Subcutaneous abdominal adipose tissue (tissue), 5 donors: ENCODE measurements at regions not wholly inside any gene's neighbourhood (a gene's known extent, or its start where the extent isn't known, plus 50 kb on each side); places are given as distances from the start of the nearest gene placed in this dataset.

Experiments
- H3K27ac ChIP-seq: one replicate; pipeline ENCODE4 v1.7.0; 2013; ENCODE audit warnings: low read depth, mild to moderate bottlenecking, inconsistent platforms, low read length, moderate library complexity
- H3K27me3 ChIP-seq, 5 donors: one replicate each; pipeline ENCODE4 v1.7.0; 2013; ENCODE audit warnings: low read length in 5 of 5, inconsistent platforms in 1 of 5; ENCODE audit not compliant: control insufficient read depth in 5 of 5, insufficient read depth in 4 of 5
- H3K36me3 ChIP-seq, 5 donors: one replicate each; pipeline ENCODE4 v1.7.0; 2013; ENCODE audit warnings: low read length in 5 of 5; ENCODE audit not compliant: control insufficient read depth in 5 of 5, insufficient read depth in 5 of 5
- H3K4me1 ChIP-seq, 5 donors: one replicate each; pipeline ENCODE4 v1.7.0; 2013; ENCODE audit warnings: low read length in 5 of 5, mild to moderate bottlenecking in 3 of 5, moderate library complexity in 1 of 5; ENCODE audit not compliant: control insufficient read depth in 5 of 5, insufficient read depth in 5 of 5
- H3K4me3 ChIP-seq, 5 donors: one replicate each; pipeline ENCODE4 v1.7.0; 2013; ENCODE audit warnings: low read length in 5 of 5, low read depth in 1 of 5
- H3K9ac ChIP-seq, 5 donors: one replicate each; pipeline ENCODE4 v1.7.0; 2013; ENCODE audit warnings: low read length in 5 of 5, mild to moderate bottlenecking in 4 of 5, moderate library complexity in 3 of 5
- H3K9me3 ChIP-seq, 5 donors: one replicate each; pipeline ENCODE4 v1.7.0; 2013; ENCODE audit warnings: low read length in 5 of 5; ENCODE audit not compliant: control insufficient read depth in 5 of 5
- donor health status: healthy.
- donor health status: healthy.
- donor health status: healthy.
- donor health status: healthy.
- donor health status: healthy.

DNA sequence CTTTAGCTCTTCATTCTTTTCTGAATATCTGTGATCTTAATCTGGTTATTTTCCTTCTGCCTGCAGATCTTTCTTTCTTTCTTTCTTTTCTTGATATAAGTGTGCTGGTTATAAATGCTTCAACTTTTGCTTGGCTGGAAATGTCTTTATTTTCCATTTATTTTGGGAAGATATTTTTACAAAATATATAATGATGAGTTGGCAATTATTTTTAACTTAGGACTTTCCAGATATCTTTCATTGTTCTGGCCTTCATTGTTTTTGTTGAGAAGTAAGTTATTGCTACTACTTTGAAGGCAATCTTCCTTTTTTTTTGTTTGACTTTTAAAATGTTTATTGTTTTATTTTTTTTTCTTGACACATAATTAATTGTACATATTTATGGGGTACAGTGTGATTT, 75.3 kb downstream of the ZNF503 start:
- no peak overlapping the region for H3K27ac ChIP-seq
- no peaks in the 10 kb centered on the region for H3K4me1 ChIP-seq
- peaks cover 0 to 8% (median 0%) of the 10 kb centered on the region in 5 donors for H3K9me3 ChIP-seq
- no peak overlapping the region for H3K4me3 ChIP-seq
- H3K36me3 ChIP-seq, result no peaks in the 10 kb centered on the region
- no peak overlapping the region for H3K9ac ChIP-seq
- H3K27me3 ChIP-seq, result no peaks in the 10 kb centered on the region

DNA sequence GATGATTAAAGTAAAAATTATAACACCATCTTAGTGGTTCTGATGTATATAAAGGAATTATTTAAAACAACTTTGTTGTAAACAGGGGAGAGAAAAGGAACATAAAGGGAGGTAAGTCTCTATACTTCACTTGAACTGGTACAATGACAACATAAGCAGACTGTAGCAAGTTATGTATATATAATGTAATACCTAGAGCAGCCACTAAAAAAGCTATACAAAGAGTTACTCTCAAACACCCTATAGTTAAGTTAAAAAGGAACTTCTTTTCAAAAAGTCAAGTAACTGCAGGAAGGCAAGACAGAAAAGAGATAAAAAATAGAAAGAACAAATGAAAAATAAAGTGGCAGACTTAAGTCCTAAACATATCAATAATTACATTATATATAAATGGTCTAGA, 82.3 kb downstream of the ZNF503 start:
- Histone ChIP-seq H3K4me1 (no peaks in the 10 kb centered on the region), H3K27ac (no peak overlapping the region), H3K4me3 (no peak overlapping the region), H3K27me3 (no peaks in the 10 kb centered on the region), H3K9me3 (peaks cover 2 to 31% (median 19%) of the 10 kb centered on the region in 5 donors), H3K36me3 (no peaks in the 10 kb centered on the region), H3K9ac (no peak overlapping the region)

DNA sequence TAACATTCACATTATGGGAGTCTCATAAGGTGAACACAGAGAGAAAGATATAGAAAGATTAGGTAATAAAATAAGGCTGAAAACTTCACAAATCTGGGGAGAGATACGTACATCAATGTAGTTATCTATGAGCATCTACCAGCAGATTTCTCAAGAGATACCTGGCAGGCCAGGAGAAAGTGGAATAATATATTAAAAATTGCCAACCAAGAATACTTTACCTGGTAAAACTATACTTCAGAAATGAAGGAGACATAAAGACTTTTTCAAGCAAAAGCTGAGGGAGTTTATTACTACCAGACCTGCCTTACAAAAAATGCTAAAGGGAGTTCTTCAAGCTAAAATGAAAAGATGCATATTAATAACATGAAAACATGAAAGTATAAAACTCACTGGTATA, 78.8 kb upstream of the COMTD1 start:
- Histone ChIP-seq H3K27ac (no peak overlapping the region), H3K9ac (no peak overlapping the region), H3K9me3 (peaks cover 0 to 29% (median 22%) of the 10 kb centered on the region in 5 donors), H3K4me3 (no peak overlapping the region), H3K36me3 (no peaks in the 10 kb centered on the region), H3K27me3 (no peaks in the 10 kb centered on the region), H3K4me1 (no peaks in the 10 kb centered on the region)

DNA sequence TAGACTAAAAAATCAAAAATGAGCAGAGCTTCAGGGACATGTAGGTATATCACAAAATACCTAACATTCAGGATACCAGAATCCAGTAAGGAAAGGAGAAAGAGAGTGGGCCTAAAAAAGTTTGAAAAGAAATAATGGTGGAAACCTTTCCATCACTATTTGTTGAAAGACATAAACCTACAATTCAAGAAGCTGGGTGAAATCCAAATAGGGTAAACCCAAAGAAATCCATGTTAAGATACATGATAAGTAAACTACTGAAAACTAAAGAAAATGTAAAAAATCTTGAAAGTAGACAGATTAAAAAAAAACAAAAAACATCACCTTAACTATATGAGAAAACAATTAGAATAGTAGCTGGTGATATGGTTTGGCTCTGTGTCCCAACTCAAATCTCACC, 76.7 kb upstream of the COMTD1 start:
- H3K4me1 ChIP-seq, result no peaks in the 10 kb centered on the region
- no peak overlapping the region for H3K27ac ChIP-seq

DNA sequence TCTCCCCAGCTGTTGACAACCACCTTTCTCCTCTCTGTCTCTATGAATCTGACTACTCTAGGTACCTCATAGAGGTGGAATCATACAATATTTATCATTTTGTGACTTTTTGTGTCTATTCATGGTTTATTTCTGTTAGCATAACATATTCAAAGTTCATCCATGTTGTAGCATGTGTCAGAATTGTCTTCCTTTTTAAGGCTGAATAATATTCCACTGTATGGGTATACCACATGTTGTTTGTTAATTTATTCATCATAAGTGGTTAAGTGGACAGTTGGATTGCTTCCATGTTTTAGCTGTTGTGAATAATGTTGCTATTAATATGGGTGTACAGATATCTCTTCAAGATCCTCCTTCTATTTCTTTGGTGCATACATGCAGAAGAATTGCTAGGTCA, 69.9 kb upstream of the COMTD1 start:
- no peak overlapping the region for H3K4me3 ChIP-seq
- no peaks in the 10 kb centered on the region for H3K27me3 ChIP-seq
- no peak overlapping the region for H3K9ac ChIP-seq
- H3K9me3 ChIP-seq, result peaks cover 0 to 5% (median 0%) of the 10 kb centered on the region in 5 donors
- H3K27ac ChIP-seq, result no peak overlapping the region
- H3K4me1 ChIP-seq, result no peaks in the 10 kb centered on the region
- no peaks in the 10 kb centered on the region for H3K36me3 ChIP-seq

More for the DNA sequence above, 76.7 kb upstream of the COMTD1 start:
- Histone ChIP-seq H3K4me3 (no peak overlapping the region), H3K36me3 (no peaks in the 10 kb centered on the region), H3K9me3 (peaks cover 0 to 23% (median 12%) of the 10 kb centered on the region in 5 donors), H3K27me3 (no peaks in the 10 kb centered on the region), H3K9ac (no peak overlapping the region)

DNA sequence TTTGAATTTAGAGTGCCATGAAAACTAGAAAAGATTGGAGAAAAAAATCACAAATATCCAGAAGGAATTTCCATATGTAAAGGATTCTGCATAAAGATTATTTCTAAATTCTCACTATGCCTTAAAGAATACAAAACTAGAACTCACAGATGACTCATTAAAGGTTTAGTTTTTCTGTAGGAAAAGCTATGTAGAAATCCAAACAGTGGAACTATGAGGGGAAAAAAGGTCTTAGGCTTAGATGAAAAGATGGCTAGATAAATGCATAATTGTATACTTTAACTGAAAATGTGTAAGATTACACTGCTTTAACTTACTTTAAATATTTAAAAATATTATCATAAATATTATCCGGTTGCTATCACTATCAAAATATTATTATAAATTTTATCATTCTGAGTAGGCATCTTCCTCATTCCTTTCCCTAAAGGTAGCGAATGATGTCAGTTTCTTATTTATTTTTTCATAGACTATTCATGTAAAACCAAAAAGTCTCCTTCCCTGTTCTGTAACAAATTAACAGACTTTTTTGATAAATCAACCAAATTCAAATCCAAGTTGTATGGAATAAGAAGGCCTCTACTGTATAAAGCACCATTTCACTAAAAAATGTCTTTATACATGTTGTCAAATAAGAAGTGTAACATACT, 69.1 kb upstream of the COMTD1 start:
- no peak overlapping the region for H3K9ac ChIP-seq
- peaks cover 0 to 5% (median 0%) of the 10 kb centered on the region in 5 donors for H3K9me3 ChIP-seq
- H3K36me3 ChIP-seq, result no peaks in the 10 kb centered on the region
- no peak overlapping the region for H3K4me3 ChIP-seq
- H3K27ac ChIP-seq, result no peak overlapping the region
- no peaks in the 10 kb centered on the region for H3K27me3 ChIP-seq
- no peaks in the 10 kb centered on the region for H3K4me1 ChIP-seq

DNA sequence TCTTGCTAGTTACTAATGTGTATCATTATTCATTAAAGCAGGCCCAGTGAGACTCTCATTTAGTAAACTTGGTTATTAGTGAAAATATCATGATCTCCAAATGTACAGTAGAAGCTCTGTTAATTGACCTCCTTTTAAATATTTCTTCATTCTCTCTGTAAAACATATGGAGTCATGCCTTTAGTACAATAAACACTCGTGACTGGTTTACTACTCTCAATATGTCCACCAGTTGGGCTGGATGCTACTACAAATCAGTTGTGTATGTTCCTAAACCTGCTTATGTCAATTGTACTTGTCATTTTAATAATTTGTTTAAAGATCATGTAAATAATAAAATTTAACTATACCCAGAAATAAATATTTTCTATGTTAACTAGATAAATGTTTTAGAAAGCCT, 68.6 kb upstream of the COMTD1 start:
- H3K36me3 ChIP-seq, result no peaks in the 10 kb centered on the region
- no peak overlapping the region for H3K9ac ChIP-seq
- H3K4me1 ChIP-seq, result no peaks in the 10 kb centered on the region
- no peaks in the 10 kb centered on the region for H3K27me3 ChIP-seq
- no peak overlapping the region for H3K4me3 ChIP-seq
- H3K9me3 ChIP-seq, result peaks cover 0 to 5% (median 0%) of the 10 kb centered on the region in 5 donors
- H3K27ac ChIP-seq, result no peak overlapping the region

DNA sequence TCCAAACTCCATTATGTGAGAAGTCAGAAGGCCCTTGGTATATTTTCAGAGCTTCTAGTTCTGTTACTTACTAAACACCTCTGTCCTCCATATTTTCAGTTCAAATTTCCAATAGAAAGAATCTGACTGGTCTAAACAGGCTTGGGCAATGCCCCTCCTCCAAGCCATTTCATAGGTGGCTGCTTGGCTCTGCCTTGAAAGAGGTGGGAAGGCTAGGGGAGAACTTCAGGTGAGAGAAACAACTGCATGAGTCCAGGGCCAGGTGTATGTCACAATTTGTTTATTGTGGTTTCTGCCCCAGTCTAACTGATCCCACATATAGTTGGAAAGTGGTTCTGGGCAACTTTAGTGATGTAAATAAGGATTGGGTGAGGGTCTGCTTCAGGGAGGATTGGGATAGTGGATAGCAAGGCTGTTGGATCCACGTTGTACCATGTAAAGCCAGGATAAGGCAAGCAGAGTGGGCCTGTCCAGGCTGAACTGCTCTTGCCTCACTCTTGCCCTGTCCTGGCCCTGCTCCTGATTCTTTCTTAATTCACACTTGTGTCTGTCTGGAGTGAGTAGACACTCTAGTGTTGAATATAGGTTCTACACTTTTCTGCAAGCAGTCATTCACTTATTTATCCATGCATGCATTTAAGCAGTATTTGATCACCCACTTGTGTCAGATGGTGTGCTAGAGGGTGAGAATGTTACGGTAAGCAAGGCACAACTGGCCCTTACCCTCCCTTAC, 67.5 kb upstream of the COMTD1 start:
- H3K9ac ChIP-seq, result no peak overlapping the region
- no peaks in the 10 kb centered on the region for H3K4me1 ChIP-seq
- H3K27me3 ChIP-seq, result no peaks in the 10 kb centered on the region
- no peak overlapping the region for H3K4me3 ChIP-seq
- H3K9me3 ChIP-seq, result peaks cover 0 to 5% (median 0%) of the 10 kb centered on the region in 5 donors
- H3K36me3 ChIP-seq, result no peaks in the 10 kb centered on the region
- H3K27ac ChIP-seq, result no peak overlapping the region

DNA sequence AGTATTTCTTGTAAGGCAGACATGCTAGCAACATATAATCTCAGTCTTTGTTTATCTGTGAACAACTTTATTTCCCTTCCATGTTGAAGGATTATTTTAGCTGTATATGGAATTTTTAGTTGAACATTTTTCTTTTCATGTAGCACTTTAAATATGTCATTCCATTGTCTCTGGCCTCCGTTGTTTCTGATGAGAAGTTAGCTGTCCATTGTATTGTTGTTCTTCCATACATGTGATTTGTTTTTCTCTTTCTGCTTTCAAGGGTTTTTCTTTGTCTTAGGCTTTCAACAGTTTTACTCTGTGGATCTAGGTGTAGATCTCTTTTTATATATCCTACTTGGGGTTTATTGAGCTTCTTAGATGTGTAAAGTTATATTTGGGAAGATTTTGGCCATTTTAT, 66.3 kb upstream of the COMTD1 start:
- Histone ChIP-seq H3K27ac (no peak overlapping the region), H3K27me3 (no peaks in the 10 kb centered on the region), H3K4me3 (no peak overlapping the region), H3K36me3 (no peaks in the 10 kb centered on the region), H3K4me1 (no peaks in the 10 kb centered on the region), H3K9me3 (peaks cover 0 to 5% (median 0%) of the 10 kb centered on the region in 5 donors), H3K9ac (no peak overlapping the region)

DNA sequence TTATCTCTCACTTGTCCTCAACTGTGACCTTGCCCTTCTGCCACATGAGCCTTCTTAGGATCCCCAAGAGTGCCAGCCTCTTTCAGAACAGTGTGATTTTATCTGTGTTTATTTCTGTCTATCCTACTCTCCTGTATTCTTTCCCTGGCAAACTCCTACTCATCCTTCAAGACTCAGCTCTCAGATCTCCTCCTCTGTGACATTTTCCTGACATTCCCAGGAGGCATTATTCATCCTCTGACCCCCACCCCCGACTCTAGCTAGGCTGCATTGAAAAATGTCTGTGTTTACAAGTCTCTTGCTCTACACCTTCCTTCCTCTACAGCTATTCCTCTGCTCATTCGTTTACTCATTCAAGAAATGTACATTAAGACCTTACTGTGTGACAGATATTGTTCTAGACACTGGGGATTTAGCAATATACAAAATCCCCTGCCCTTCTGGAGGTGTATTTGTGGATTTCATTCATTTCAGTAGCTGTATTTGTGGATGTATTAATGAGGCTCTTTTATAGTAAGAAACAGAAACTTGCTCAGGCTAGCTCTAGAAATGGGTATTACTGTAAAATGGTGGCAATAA, 61.4 kb upstream of the COMTD1 start:
- Histone ChIP-seq H3K9ac (no peak overlapping the region), H3K36me3 (no peaks in the 10 kb centered on the region), H3K4me3 (no peak overlapping the region), H3K27ac (no peak overlapping the region), H3K9me3 (no peaks in the 10 kb centered on the region), H3K4me1 (peaks cover 2 to 26% (median 16%) of the 10 kb centered on the region in 5 donors), H3K27me3 (no peaks in the 10 kb centered on the region)
